Kidney epithelial cell (primary cell): ENCODE measurements at regions not wholly inside any gene's neighbourhood (a gene's known extent, or its start where the extent isn't known, plus 50 kb on each side); places are given as distances from the start of the nearest gene placed in this dataset.

Source experiments
- DNase-seq: peaks from one replicate; pipeline ENCODE4 v3.0.0-alpha.2; 2010; ENCODE audit warnings: low read depth
- H3K27me3 ChIP-seq: 2 replicates; pipeline ENCODE4 v1.6.0; 2011; ENCODE audit warnings: low read length; ENCODE audit not compliant: control insufficient read depth, insufficient read depth
- H3K36me3 ChIP-seq: 2 replicates; pipeline ENCODE4 v1.5.1; 2011; ENCODE audit warnings: low read length; ENCODE audit not compliant: control insufficient read depth, insufficient read depth
- H3K4me3 ChIP-seq: 2 replicates; pipeline ENCODE4 v1.5.1; 2011; ENCODE audit warnings: low read depth, mild to moderate bottlenecking, control low read depth, low read length
- TF ChIP-seq, protein P1 (sequence below): IDR thresholded peaks from 2 replicates; pipeline ENCODE4 v1.5.1; 2011; ENCODE audit warnings: mild to moderate bottlenecking, moderate library complexity, low read length, control low read depth, inconsistent platforms; ENCODE audit not compliant: insufficient read depth, poor library complexity, severe bottlenecking

DNA sequence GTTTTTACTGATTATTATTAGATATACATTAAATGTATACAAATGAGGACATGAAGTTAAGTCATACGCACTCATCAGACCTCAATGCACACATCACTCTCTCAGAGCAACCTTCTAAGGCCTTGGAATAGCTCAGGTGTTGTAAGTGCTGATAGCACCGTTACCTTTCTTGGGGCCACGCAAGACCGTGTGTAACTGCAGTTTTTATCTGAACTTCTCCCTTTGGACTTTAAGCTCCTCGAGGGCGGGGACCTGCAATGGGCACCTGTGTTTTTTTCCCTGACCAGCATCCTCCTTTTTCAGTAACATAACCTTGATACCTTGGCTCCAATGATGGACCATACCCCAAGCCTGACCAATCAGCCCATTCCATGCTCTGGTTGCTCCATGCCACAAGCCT is 136.5 kb upstream of the TMCC3 start:
- no peaks in the 10 kb centered on the region for H3K36me3 ChIP-seq
- TF ChIP-seq, protein P1, sequence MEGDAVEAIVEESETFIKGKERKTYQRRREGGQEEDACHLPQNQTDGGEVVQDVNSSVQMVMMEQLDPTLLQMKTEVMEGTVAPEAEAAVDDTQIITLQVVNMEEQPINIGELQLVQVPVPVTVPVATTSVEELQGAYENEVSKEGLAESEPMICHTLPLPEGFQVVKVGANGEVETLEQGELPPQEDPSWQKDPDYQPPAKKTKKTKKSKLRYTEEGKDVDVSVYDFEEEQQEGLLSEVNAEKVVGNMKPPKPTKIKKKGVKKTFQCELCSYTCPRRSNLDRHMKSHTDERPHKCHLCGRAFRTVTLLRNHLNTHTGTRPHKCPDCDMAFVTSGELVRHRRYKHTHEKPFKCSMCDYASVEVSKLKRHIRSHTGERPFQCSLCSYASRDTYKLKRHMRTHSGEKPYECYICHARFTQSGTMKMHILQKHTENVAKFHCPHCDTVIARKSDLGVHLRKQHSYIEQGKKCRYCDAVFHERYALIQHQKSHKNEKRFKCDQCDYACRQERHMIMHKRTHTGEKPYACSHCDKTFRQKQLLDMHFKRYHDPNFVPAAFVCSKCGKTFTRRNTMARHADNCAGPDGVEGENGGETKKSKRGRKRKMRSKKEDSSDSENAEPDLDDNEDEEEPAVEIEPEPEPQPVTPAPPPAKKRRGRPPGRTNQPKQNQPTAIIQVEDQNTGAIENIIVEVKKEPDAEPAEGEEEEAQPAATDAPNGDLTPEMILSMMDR = no peak
- DNase-seq = no peak
- H3K27me3 ChIP-seq = no peaks in the 10 kb centered on the region
- H3K4me3 ChIP-seq = no peak overlapping the region

DNA sequence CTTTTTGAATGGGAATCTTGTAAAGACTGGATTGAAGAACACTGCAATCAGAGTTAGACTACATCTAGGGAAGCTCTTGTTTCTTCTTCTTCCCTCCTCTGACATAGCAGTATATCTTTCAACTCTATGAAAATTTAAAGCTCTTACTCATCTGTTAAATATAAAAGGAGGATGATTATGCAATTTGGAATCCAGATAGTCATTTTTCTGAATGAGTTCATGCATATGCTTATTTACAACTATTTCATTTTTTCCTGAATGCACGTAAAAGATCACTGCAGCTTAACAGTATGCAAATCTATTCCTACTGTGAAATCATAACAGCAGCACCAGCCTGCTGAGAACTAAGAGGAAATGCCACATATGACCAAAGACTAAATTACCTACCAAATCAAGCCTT is 133.5 kb upstream of the TMCC3 start:
- TF ChIP-seq, protein P1 = no peak
- no peak overlapping the region for H3K4me3 ChIP-seq
- DNase-seq = no peak
- no peaks in the 10 kb centered on the region for H3K36me3 ChIP-seq
- no peaks in the 10 kb centered on the region for H3K27me3 ChIP-seq

GRCh38 chr12:94783343-94783742 is 133.0 kb upstream of the TMCC3 start:
- H3K4me3 ChIP-seq = no peak overlapping the region

DNA sequence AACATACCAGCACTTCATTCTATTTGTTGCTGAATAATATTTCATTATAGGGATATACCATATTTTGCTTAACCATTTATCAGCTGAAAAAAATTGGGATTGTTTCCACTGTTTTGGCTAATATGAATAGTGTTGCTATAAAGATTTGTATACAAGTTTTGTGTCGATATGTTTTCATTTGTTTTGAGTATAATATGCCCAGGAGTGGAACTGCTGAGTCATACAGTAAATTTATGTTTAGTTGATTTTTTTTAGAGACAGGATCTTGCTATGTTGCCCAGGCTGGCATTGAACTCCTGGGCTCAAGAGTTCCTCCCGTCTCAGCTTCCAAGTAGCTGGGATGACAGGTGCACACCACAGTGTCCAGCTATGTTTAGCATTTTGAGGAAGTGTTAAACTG is 131.5 kb upstream of the TMCC3 start:
- TF ChIP-seq, protein P1 = no peak
- Histone ChIP-seq H3K4me3 (no peak overlapping the region), H3K27me3 (no peaks in the 10 kb centered on the region), H3K36me3 (no peaks in the 10 kb centered on the region)
- DNase-seq = no peak

More at GRCh38 chr12:94783343-94783742, 133.0 kb upstream of the TMCC3 start:
- Histone ChIP-seq H3K27me3 (no peaks in the 10 kb centered on the region), H3K36me3 (no peaks in the 10 kb centered on the region)
- DNase-seq = no peak
- TF ChIP-seq, protein P1 = no peak

DNA sequence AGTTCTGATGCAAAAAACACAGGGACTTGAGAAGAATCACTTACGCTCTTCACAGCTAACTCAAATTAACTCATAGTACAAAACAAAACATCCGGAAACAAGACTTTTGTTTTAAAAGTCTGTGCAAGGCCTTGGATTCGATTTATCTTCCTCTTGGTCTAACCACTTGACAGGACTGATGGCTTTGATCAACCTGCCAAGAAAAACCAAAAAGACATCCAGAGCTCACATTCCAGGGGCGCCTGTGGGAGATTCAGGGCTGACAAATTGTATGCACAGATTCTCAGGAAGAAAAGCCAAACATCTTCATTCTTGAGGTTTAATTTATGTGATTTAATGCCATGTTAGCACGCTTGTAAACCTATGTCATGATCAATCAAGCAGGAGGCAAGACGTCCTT is 129.1 kb upstream of the TMCC3 start:
- TF ChIP-seq, protein P1 = no peak
- peak; percentile 87 for DNase-seq
- Histone ChIP-seq H3K36me3 (no peaks in the 10 kb centered on the region), H3K27me3 (no peaks in the 10 kb centered on the region), H3K4me3 (no peak overlapping the region)

GRCh38 chr12:94777936-94778335 is 127.6 kb upstream of the TMCC3 start:
- TF ChIP-seq, protein P1 = no peak
- H3K36me3 ChIP-seq = no peaks in the 10 kb centered on the region
- no peak overlapping the region for H3K4me3 ChIP-seq
- DNase-seq = no peak
- no peaks in the 10 kb centered on the region for H3K27me3 ChIP-seq
